Liver (tissue), 8 donors: ENCODE measurements at regions not wholly inside any gene's neighbourhood (a gene's known extent, or its start where the extent isn't known, plus 50 kb on each side); places are given as distances from the start of the nearest gene placed in this dataset.

Experiments used
- DNase-seq: peaks from one replicate; pipeline ENCODE4 v3.0.0-alpha.2; 2017; ENCODE audit warnings: low spot score
- H3K27ac ChIP-seq, 2 donors: one replicate each; pipeline ENCODE4 v1.7.0; 2013; ENCODE audit warnings: inconsistent platforms in 2 of 2, low read length in 2 of 2, control low read depth in 1 of 2, low read depth in 1 of 2, mild to moderate bottlenecking in 1 of 2
- H3K27me3 ChIP-seq, 4 donors: one replicate each; pipeline versions ENCODE4 v1.6.1 to v1.7.0; 2013; ENCODE audit warnings: low read length in 3 of 4, inconsistent platforms in 1 of 4, mild to moderate bottlenecking in 1 of 4, moderate library complexity in 1 of 4; ENCODE audit not compliant: control insufficient read depth in 4 of 4, insufficient read depth in 4 of 4
- H3K36me3 ChIP-seq, 4 donors: one replicate each; pipeline versions ENCODE4 v1.6.1 to v1.7.0; 2013; ENCODE audit warnings: low read length in 3 of 4, mild to moderate bottlenecking in 3 of 4, low read depth in 1 of 4, moderate library complexity in 1 of 4; ENCODE audit not compliant: control insufficient read depth in 4 of 4, insufficient read depth in 3 of 4
- H3K4me1 ChIP-seq, 4 donors: one replicate each; pipeline versions ENCODE4 v1.6.1 to v1.7.0; 2013; ENCODE audit warnings: low read length in 3 of 4, mild to moderate bottlenecking in 3 of 4, moderate library complexity in 1 of 4; ENCODE audit not compliant: control insufficient read depth in 4 of 4, insufficient read depth in 4 of 4
- H3K4me3 ChIP-seq, 3 donors: one replicate each; pipeline versions ENCODE4 v1.6.1 to v1.7.0; 2013; ENCODE audit warnings: low read length in 3 of 3, control low read depth in 1 of 3, low read depth in 1 of 3, mild to moderate bottlenecking in 1 of 3
- H3K9ac ChIP-seq, 2 donors: one replicate each; pipeline ENCODE4 v1.7.0; 2013; ENCODE audit warnings: low read length in 2 of 2, mild to moderate bottlenecking in 2 of 2, moderate library complexity in 2 of 2, control low read depth in 1 of 2, low read depth in 1 of 2
- H3K9me3 ChIP-seq, 4 donors: one replicate each; pipeline versions ENCODE4 v1.6.1 to v1.7.0; 2013; ENCODE audit warnings: low read length in 3 of 4; ENCODE audit not compliant: control insufficient read depth in 4 of 4
- ATF3 ChIP-seq: IDR thresholded peaks from 2 replicates; pipeline ENCODE4 v1.6.1; 2016; ENCODE audit warnings: antibody characterized with exemption
- CTCF ChIP-seq: fragments of 150-350 bp; IDR thresholded peaks from 2 replicates; pipeline ENCODE4 v1.5.1; 2017; ENCODE audit warnings: improper control_type of control experiment, low read depth, low read length; ENCODE audit not compliant: missing input control
- EGR1 ChIP-seq, 2 donors: IDR thresholded peaks; 2 replicates each; pipeline ENCODE4 v1.6.1; 2016 to 2018; ENCODE audit warnings: antibody characterized with exemption in 2 of 2, low read depth in 2 of 2
- FOXA1 ChIP-seq: IDR thresholded peaks from 2 replicates; pipeline ENCODE4 v1.6.1; 2016; ENCODE audit warnings: antibody characterized with exemption
- GABPA ChIP-seq, 2 donors: IDR thresholded peaks in 1 of 2; conservative IDR thresholded peaks in 1 of 2; 2 replicates each; pipeline ENCODE4 v1.6.1; 2016; ENCODE audit warnings: antibody characterized with exemption in 2 of 2, mild to moderate bottlenecking in 1 of 2, moderate library complexity in 1 of 2
- HNF4A ChIP-seq, 2 donors: conservative IDR thresholded peaks; 2 replicates each; pipeline ENCODE4 v1.6.1; 2016; ENCODE audit warnings: antibody characterized with exemption in 2 of 2, mild to moderate bottlenecking in 2 of 2
- HNF4G ChIP-seq: IDR thresholded peaks from 2 replicates; pipeline ENCODE4 v1.6.1; 2016; ENCODE audit warnings: antibody characterized with exemption
- JUND ChIP-seq, 2 donors: IDR thresholded peaks; 2 replicates each; pipeline ENCODE4 v1.6.1; 2016; ENCODE audit warnings: antibody characterized with exemption in 2 of 2
- MAX ChIP-seq: IDR thresholded peaks from 2 replicates; pipeline ENCODE4 v1.6.1; 2016; ENCODE audit warnings: antibody characterized with exemption
- NR2F2 ChIP-seq: IDR thresholded peaks from 2 replicates; pipeline ENCODE4 v1.6.1; 2016; ENCODE audit warnings: antibody characterized with exemption
- RAD21 ChIP-seq, 2 donors: IDR thresholded peaks; 2 replicates each; pipeline ENCODE4 v1.6.1; 2016; ENCODE audit warnings: antibody characterized with exemption in 2 of 2, mild to moderate bottlenecking in 2 of 2
- REST ChIP-seq: IDR thresholded peaks from 2 replicates; pipeline ENCODE4 v1.6.1; 2016; ENCODE audit warnings: antibody characterized with exemption, mild to moderate bottlenecking
- SP1 ChIP-seq: IDR thresholded peaks from 2 replicates; pipeline ENCODE4 v1.6.1; 2018; ENCODE audit warnings: antibody characterized with exemption, mild to moderate bottlenecking
- TAF1 ChIP-seq: conservative IDR thresholded peaks from 2 replicates; pipeline ENCODE4 v1.6.1; 2016; ENCODE audit warnings: antibody characterized with exemption, mild to moderate bottlenecking
- YY1 ChIP-seq: IDR thresholded peaks from 2 replicates; pipeline ENCODE4 v1.6.1; 2016; ENCODE audit warnings: antibody characterized with exemption, mild to moderate bottlenecking
- ZBTB33 ChIP-seq: IDR thresholded peaks from 2 replicates; pipeline ENCODE4 v1.6.1; 2016; ENCODE audit warnings: antibody characterized with exemption
- WGBS: extraction: QIAGEN DNeasy Blood & Tissue Kit; methylation state at CpG from one replicate; pipeline ENCODE4 v1.1.7; 2013; 5-methylcytosine and 5-hydroxymethylcytosine counted together
- donor health status: healthy.
- donor health status: healthy.
- donor health status: healthy.
- donor health status: healthy.
- donor health status: healthy.

GRCh38 chr20:56689318-56689717 is 60.2 kb downstream of the TFAP2C start:
- Histone ChIP-seq H3K4me3 (no peak overlapping the region), H3K27ac (no peak overlapping the region), H3K9me3 (peaks cover 0 to 2% (median 0%) of the 10 kb centered on the region in 4 donors), H3K27me3 (peaks cover 0 to 10% (median under 1%) of the 10 kb centered on the region in 4 donors), H3K36me3 (no peaks in the 10 kb centered on the region), H3K9ac (no peak overlapping the region), H3K4me1 (no peaks in the 10 kb centered on the region)
- no peak for DNase-seq
- 45% methylated on average over 7 of the region's 7 CpGs for WGBS
- TF ChIP-seq MAX, result no peak

- H3K9ac ChIP-seq, result no peak overlapping the region
- H3K4me1 ChIP-seq, result no peaks in the 10 kb centered on the region
- H3K27ac ChIP-seq, result no peak overlapping the region
- TF ChIP-seq GABPA (IDR thresholded peaks at IDR 0.05 in 1 of 2, conservative IDR thresholded peaks at IDR 0.05 in 1 of 2) (no peak), NR2F2 (no peak), TAF1 (no peak), RAD21 (IDR thresholded peaks at IDR 0.05) (no peak), EGR1 (IDR thresholded peaks at IDR 0.05; ENCODE audit: low read depth in 2 of 2) (no peak), MAX (no peak), YY1 (no peak), CTCF (no peak), ZBTB33 (no peak), FOXA1 (no peak), HNF4A (conservative IDR thresholded peaks at IDR 0.05) (no peak), HNF4G (no peak), ATF3 (no peak), JUND (IDR thresholded peaks at IDR 0.05) (no peak), REST (no peak), SP1 (no peak)
- peaks cover 0 to 2% (median 0%) of the 10 kb centered on the region in 4 donors for H3K9me3 ChIP-seq
- no peak overlapping the region for H3K4me3 ChIP-seq
- no peak for DNase-seq
- no peaks in the 10 kb centered on the region for H3K36me3 ChIP-seq
- WGBS, result 43% methylated on average over 8 of the region's 8 CpGs
- peaks cover 0 to 10% (median under 1%) of the 10 kb centered on the region in 4 donors for H3K27me3 ChIP-seq
Observed at GRCh38 chr20:56689852-56690485, 60.9 kb downstream of the TFAP2C start.
